ENCODE measurements at regions not wholly inside any gene's neighbourhood (a gene's known extent, or its start where the extent isn't known, plus 50 kb on each side); places are given as distances from the start of the nearest gene placed in this dataset.

- TF ChIP-seq CTCF (IDR thresholded peaks at IDR 0.05) (no peak), EP300 (IDR thresholded peaks at IDR 0.05) (no peak), POLR2A (IDR thresholded peaks at IDR 0.05) (no peak)
These were observed 403.8 kb downstream of the NUF2 start for GRCh38 chr1:163725551-163725950.

Measured in upper lobe of left lung (tissue), 4 donors.